NT2/D1 (cell line): ENCODE measurements at regions not wholly inside any gene's neighbourhood (a gene's known extent, or its start where the extent isn't known, plus 50 kb on each side); places are given as distances from the start of the nearest gene placed in this dataset.

ENCODE experiments used
- DNase-seq: peaks from one replicate; pipeline ENCODE4 v3.0.0-alpha.2; 2011; ENCODE audit warnings: low read depth, low spot score
- H3K27me3 ChIP-seq: 2 replicates; pipeline ENCODE4 v1.6.0; 2011; ENCODE audit warnings: mild to moderate bottlenecking; ENCODE audit not compliant: insufficient read length, insufficient read depth
- H3K36me3 ChIP-seq: 2 replicates; pipeline ENCODE4 v1.6.1; 2011; ENCODE audit warnings: mild to moderate bottlenecking, low read length, mixed read lengths; ENCODE audit not compliant: insufficient read depth, insufficient read length
- H3K4me1 ChIP-seq: 2 replicates; pipeline ENCODE4 v1.5.1; 2011; ENCODE audit not compliant: insufficient read depth, insufficient read length
- H3K4me3 ChIP-seq: 2 replicates; pipeline ENCODE4 v1.5.1; 2011; ENCODE audit warnings: low read depth; ENCODE audit not compliant: insufficient read length
- H3K9ac ChIP-seq: 2 replicates; pipeline ENCODE4 v1.6.0; 2011; ENCODE audit warnings: low read depth; ENCODE audit not compliant: insufficient read length
- H3K9me3 ChIP-seq: 2 replicates; pipeline ENCODE4 v1.5.1; 2011; ENCODE audit warnings: mild to moderate bottlenecking, low read length; ENCODE audit not compliant: insufficient read depth
- SUZ12 ChIP-seq: IDR thresholded peaks from 2 replicates; pipeline ENCODE4 v1.6.1; 2011; ENCODE audit not compliant: insufficient read length, insufficient read depth; ENCODE audit errors: extremely low read depth
- YY1 ChIP-seq: IDR thresholded peaks from 2 replicates; pipeline ENCODE4 v1.6.1; 2011; ENCODE audit not compliant: insufficient read length, insufficient read depth
- ZNF274 ChIP-seq: IDR thresholded peaks from 2 replicates; pipeline ENCODE4 v1.6.1; 2011; ENCODE audit warnings: mild to moderate bottlenecking, low read depth, low read length

DNA sequence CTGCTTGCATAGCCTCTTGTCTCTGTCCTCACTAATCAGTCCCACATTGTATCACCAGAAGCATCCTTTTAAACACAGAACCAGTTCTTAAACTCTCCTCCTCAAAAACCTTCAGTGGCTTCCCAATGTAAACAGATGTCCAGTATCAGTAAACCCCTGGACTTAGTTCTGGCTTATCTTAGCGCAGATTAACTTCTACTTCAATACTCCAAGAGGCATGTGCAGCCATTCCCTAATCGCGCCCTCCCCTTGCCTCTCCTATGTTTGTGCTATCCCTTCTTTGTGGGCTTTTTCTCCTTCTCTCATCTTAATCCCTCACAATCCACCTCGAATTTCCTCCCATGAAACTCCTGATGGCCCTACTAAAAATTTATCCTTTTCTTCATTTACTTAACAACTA lies 193.8 kb downstream of the FBXO8 start:
- Histone ChIP-seq H3K4me1 (no peaks in the 10 kb centered on the region), H3K4me3 (no peak overlapping the region), H3K27me3 (no peaks in the 10 kb centered on the region), H3K9me3 (no peaks in the 10 kb centered on the region), H3K9ac (no peak overlapping the region), H3K36me3 (no peaks in the 10 kb centered on the region)
- no peak for DNase-seq
- TF ChIP-seq YY1 (no peak), ZNF274 (no peak), SUZ12 (no peak)

GRCh38 chr4:174088795-174089194 lies 194.7 kb downstream of the FBXO8 start:
- Histone ChIP-seq H3K4me1 (no peaks in the 10 kb centered on the region), H3K9ac (no peak overlapping the region), H3K27me3 (no peaks in the 10 kb centered on the region), H3K9me3 (no peaks in the 10 kb centered on the region), H3K4me3 (no peak overlapping the region), H3K36me3 (no peaks in the 10 kb centered on the region)
- no peak for DNase-seq
- no peak for TF ChIP-seq SUZ12
- TF ChIP-seq YY1: no peak
- no peak for TF ChIP-seq ZNF274

DNA sequence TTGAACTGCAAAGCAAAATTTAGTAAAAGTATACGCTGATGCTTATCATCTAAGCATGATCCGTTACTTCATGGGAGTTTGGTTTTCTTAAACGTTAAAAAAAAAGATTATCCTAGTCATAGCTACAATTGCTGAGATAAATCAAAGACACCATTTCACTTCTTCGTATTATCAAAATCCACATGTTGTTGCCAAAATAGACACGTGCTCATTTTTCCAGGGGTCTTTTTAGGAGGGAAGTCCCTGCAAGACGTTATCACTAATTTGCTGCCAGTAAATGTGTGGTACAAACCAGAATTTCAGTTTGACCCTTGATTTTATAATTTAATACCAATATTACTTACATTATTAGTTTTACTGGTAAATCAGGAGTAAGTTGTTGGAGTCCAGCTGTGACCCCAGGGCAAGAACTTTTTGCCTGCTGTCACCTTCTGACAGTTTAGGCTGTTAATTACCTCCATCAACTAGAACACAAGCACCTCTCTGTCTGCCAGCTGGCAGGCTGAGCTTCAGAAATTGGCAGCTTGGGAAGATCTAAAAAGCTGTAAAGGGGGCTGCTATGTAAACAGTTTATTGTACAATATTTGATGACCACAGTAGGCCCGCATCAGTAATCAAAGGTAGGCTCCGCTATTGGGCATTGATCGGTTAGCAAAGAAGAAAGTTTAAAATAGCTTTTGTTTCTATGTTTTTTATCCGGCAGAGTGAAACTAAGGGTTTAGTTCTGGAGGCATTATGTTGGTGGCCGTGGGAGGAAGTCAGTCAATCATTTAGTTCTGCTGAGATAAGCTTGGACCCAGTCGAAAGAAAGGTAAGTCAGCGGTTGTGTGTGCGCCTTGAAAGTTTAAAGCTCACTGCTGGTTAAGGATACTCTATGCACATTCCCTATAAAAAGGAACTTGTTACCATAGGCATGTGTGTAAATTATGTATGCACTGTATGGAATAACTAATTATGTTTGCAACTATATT lies 196.4 kb downstream of the FBXO8 start:
- DNase-seq: no peak
- Histone ChIP-seq H3K4me1 (no peaks in the 10 kb centered on the region), H3K9me3 (no peaks in the 10 kb centered on the region), H3K27me3 (no peaks in the 10 kb centered on the region), H3K36me3 (no peaks in the 10 kb centered on the region), H3K4me3 (no peak overlapping the region), H3K9ac (no peak overlapping the region)
- TF ChIP-seq ZNF274: no peak
- no peak for TF ChIP-seq YY1
- no peak for TF ChIP-seq SUZ12

GRCh38 chr4:174084981-174085380 lies 198.5 kb downstream of the FBXO8 start:
- H3K36me3 ChIP-seq: no peaks in the 10 kb centered on the region
- no peaks in the 10 kb centered on the region for H3K27me3 ChIP-seq
- TF ChIP-seq ZNF274 (no peak), YY1 (no peak), SUZ12 (no peak)
- no peaks in the 10 kb centered on the region for H3K4me1 ChIP-seq
- no peaks in the 10 kb centered on the region for H3K9me3 ChIP-seq
- DNase-seq: no peak
- no peak overlapping the region for H3K9ac ChIP-seq
- no peak overlapping the region for H3K4me3 ChIP-seq

GRCh38 chr4:174084542-174084941 lies 198.9 kb downstream of the FBXO8 start:
- no peak for DNase-seq

GRCh38 chr4:174080361-174080760 lies 203.1 kb downstream of the FBXO8 start:
- no peaks in the 10 kb centered on the region for H3K36me3 ChIP-seq
- no peak overlapping the region for H3K9ac ChIP-seq
- no peaks in the 10 kb centered on the region for H3K4me1 ChIP-seq
- no peaks in the 10 kb centered on the region for H3K9me3 ChIP-seq
- DNase-seq: no peak
- no peaks in the 10 kb centered on the region for H3K27me3 ChIP-seq
- H3K4me3 ChIP-seq: no peak overlapping the region
- TF ChIP-seq YY1: no peak
- TF ChIP-seq ZNF274: no peak
- no peak for TF ChIP-seq SUZ12

More at GRCh38 chr4:174084542-174084941, 198.9 kb downstream of the FBXO8 start:
- no peaks in the 10 kb centered on the region for H3K36me3 ChIP-seq
- H3K4me3 ChIP-seq: no peak overlapping the region
- TF ChIP-seq SUZ12 (no peak), YY1 (no peak), ZNF274 (no peak)
- no peaks in the 10 kb centered on the region for H3K27me3 ChIP-seq
- H3K9me3 ChIP-seq: no peaks in the 10 kb centered on the region
- H3K4me1 ChIP-seq: no peaks in the 10 kb centered on the region
- no peak overlapping the region for H3K9ac ChIP-seq

GRCh38 chr4:174071595-174071994 lies 211.9 kb downstream of the FBXO8 start:
- Histone ChIP-seq H3K27me3 (no peaks in the 10 kb centered on the region), H3K9ac (no peak overlapping the region), H3K9me3 (peaks cover 7% of the 10 kb centered on the region; the same call in 1 of the 2 replicates), H3K4me3 (no peak overlapping the region), H3K36me3 (no peaks in the 10 kb centered on the region), H3K4me1 (no peaks in the 10 kb centered on the region)
- TF ChIP-seq SUZ12 (no peak), ZNF274 (no peak), YY1 (no peak)
- DNase-seq: no peak
